ENCODE measurements at regions not wholly inside any gene's neighbourhood (a gene's known extent, or its start where the extent isn't known, plus 50 kb on each side); places are given as distances from the start of the nearest gene placed in this dataset.
"Not testable (repeated sequence)": the region's sequence is repeated elsewhere in the genome, so short reads cannot be mapped to it uniquely, and the experiment has no call there.

GRCh38 chr4:23967281-23967680 is 77.4 kb upstream of the PPARGC1A start:
- Histone ChIP-seq H3F3A (ENCODE audit: low read depth) (no peaks in the 10 kb centered on the region), H3K4me3 (no peak overlapping the region), H3K36me3 (no peaks in the 10 kb centered on the region), H3K4me2 (no peak overlapping the region), H3K9me3 (ENCODE audit: low read depth) (no peaks in the 10 kb centered on the region), H3K9ac (no peak overlapping the region), H4K20me1 (ENCODE audit: low read depth) (no peaks in the 10 kb centered on the region), H3K4me1 (no peaks in the 10 kb centered on the region), H3K27me3 (no peaks in the 10 kb centered on the region), H3K79me2 (ENCODE audit: low read depth) (no peaks in the 10 kb centered on the region), H2AFZ (replicated peaks) (no peak overlapping the region), H3K27ac (no peak overlapping the region)
- peaks cover 11% of the 10 kb centered on the region for H3K4me1 Mint-ChIP-seq
- H3K9me3 Mint-ChIP-seq = no peaks in the 10 kb centered on the region
- peaks cover 5% of the 10 kb centered on the region for H3K27me3 Mint-ChIP-seq (ENCODE audit: insufficient read depth, low read depth)
- no peak for DNase-seq (ENCODE audit: low spot score)
- TF ChIP-seq, protein P1, sequence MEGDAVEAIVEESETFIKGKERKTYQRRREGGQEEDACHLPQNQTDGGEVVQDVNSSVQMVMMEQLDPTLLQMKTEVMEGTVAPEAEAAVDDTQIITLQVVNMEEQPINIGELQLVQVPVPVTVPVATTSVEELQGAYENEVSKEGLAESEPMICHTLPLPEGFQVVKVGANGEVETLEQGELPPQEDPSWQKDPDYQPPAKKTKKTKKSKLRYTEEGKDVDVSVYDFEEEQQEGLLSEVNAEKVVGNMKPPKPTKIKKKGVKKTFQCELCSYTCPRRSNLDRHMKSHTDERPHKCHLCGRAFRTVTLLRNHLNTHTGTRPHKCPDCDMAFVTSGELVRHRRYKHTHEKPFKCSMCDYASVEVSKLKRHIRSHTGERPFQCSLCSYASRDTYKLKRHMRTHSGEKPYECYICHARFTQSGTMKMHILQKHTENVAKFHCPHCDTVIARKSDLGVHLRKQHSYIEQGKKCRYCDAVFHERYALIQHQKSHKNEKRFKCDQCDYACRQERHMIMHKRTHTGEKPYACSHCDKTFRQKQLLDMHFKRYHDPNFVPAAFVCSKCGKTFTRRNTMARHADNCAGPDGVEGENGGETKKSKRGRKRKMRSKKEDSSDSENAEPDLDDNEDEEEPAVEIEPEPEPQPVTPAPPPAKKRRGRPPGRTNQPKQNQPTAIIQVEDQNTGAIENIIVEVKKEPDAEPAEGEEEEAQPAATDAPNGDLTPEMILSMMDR (IDR thresholded peaks at IDR 0.05) = no peak
- no peak for TF ChIP-seq EZH2phosphoT487 (IDR thresholded peaks at IDR 0.05)
- TF ChIP-seq EZH2 (IDR thresholded peaks at IDR 0.05) = no peak
- H3K27ac Mint-ChIP-seq = no peak overlapping the region
- H3K36me3 Mint-ChIP-seq = no peaks in the 10 kb centered on the region
- H3K4me3 Mint-ChIP-seq = no peak overlapping the region

- TF ChIP-seq, protein P1 (IDR thresholded peaks at IDR 0.05) = peak; percentile 59
- TF ChIP-seq EZH2phosphoT487 (IDR thresholded peaks at IDR 0.05) = no peak
- Histone ChIP-seq H3F3A (ENCODE audit: low read depth) (no peaks in the 10 kb centered on the region), H2AFZ (replicated peaks) (no peak overlapping the region), H3K4me1 (no peaks in the 10 kb centered on the region), H3K79me2 (ENCODE audit: low read depth) (no peaks in the 10 kb centered on the region), H3K9ac (no peak overlapping the region), H3K4me3 (no peak overlapping the region), H3K27me3 (no peaks in the 10 kb centered on the region), H3K9me3 (ENCODE audit: low read depth) (no peaks in the 10 kb centered on the region), H4K20me1 (ENCODE audit: low read depth) (no peaks in the 10 kb centered on the region), H3K4me2 (no peak overlapping the region), H3K27ac (no peak overlapping the region), H3K36me3 (no peaks in the 10 kb centered on the region)
- Mint-ChIP-seq H3K9me3 (no peaks in the 10 kb centered on the region), H3K36me3 (no peaks in the 10 kb centered on the region), H3K4me3 (no peak overlapping the region), H3K4me1 (peaks cover 11% of the 10 kb centered on the region), H3K27ac (no peak overlapping the region), H3K27me3 (ENCODE audit: insufficient read depth, low read depth) (peaks cover 5% of the 10 kb centered on the region)
- peak; percentile 45 for DNase-seq (ENCODE audit: low spot score)
Observed at GRCh38 chr4:23966725-23967124, 76.9 kb upstream of the PPARGC1A start.

DNA sequence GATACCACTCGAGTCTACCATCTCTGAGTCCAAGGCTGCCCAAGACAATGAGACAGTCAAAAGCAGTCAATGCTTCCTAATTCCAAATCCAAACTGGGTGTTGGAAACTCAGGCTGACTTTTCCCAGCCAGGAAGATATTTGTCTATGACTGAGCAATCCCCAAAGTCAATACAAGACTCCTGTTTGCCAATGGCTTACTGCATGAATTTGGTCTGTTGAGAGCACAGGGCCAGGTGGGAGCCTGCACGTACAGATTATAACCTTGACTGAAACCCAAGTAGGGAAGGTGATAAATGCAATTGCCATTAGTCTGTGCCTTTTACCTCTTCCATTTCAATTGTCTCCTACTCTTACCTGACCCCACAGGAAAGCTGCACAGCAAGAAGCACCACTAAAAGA is 72.6 kb upstream of the PPARGC1A start:
- no peaks in the 10 kb centered on the region for H3K9me3 Mint-ChIP-seq
- H3K4me3 Mint-ChIP-seq = no peak overlapping the region

DNA sequence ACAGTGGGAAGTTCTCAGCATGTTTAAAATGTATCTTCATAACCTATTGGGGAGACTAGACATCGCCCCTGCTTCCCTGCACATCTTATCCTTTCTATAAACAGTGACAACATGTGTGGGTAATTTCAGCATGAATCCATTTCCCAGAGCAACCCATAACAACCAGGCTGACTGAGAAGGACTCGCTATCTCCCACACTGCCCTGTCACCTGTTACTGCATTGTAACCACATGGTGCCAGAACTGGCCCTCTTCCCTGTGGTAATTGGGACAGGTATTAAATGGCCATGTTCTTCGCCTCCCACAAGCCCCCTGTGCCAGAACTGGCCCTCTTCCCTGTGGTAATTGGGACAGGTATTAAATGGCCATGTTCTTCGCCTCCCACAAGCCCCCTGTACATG is 71.5 kb upstream of the PPARGC1A start:
- H3K27ac ChIP-seq; H2AFZ ChIP-seq (replicated peaks); H3K36me3 ChIP-seq; H3F3A ChIP-seq (ENCODE audit: low read depth); H3K27ac Mint-ChIP-seq; H3K79me2 ChIP-seq (ENCODE audit: low read depth); H3K27me3 Mint-ChIP-seq (ENCODE audit: insufficient read depth, low read depth); H3K4me3 Mint-ChIP-seq; H3K4me2 ChIP-seq; H3K9me3 Mint-ChIP-seq; H3K4me1 ChIP-seq; H3K9me3 ChIP-seq (ENCODE audit: low read depth); H3K27me3 ChIP-seq; H3K9ac ChIP-seq; H4K20me1 ChIP-seq (ENCODE audit: low read depth); H3K4me1 Mint-ChIP-seq; H3K4me3 ChIP-seq; H3K36me3 Mint-ChIP-seq; DNase-seq (ENCODE audit: low spot score): not testable (repeated sequence)

More for the DNA sequence above, 72.6 kb upstream of the PPARGC1A start:
- Histone ChIP-seq H3K79me2 (ENCODE audit: low read depth) (no peaks in the 10 kb centered on the region), H3K27me3 (no peaks in the 10 kb centered on the region), H3K36me3 (no peaks in the 10 kb centered on the region), H3K9ac (no peak overlapping the region), H3K4me3 (no peak overlapping the region), H3K4me2 (no peak overlapping the region), H2AFZ (replicated peaks) (no peak overlapping the region), H4K20me1 (ENCODE audit: low read depth) (no peaks in the 10 kb centered on the region), H3F3A (ENCODE audit: low read depth) (no peaks in the 10 kb centered on the region), H3K4me1 (no peaks in the 10 kb centered on the region), H3K27ac (no peak overlapping the region), H3K9me3 (ENCODE audit: low read depth) (no peaks in the 10 kb centered on the region)
- DNase-seq (ENCODE audit: low spot score) = no peak
- H3K27ac Mint-ChIP-seq = no peak overlapping the region
- H3K4me1 Mint-ChIP-seq = no peaks in the 10 kb centered on the region
- H3K27me3 Mint-ChIP-seq (ENCODE audit: insufficient read depth, low read depth) = no peaks in the 10 kb centered on the region
- no peaks in the 10 kb centered on the region for H3K36me3 Mint-ChIP-seq
- TF ChIP-seq EZH2 (IDR thresholded peaks at IDR 0.05) (no peak), EZH2phosphoT487 (IDR thresholded peaks at IDR 0.05) (no peak)
- TF ChIP-seq, protein P1 (IDR thresholded peaks at IDR 0.05) = no peak

Data from neural progenitor cell (in vitro differentiated cells).